Activated T-helper 17 cell treated with anti-CD3 and anti-CD28 coated beads, Interleukin-2, amount 50 U/mL, for 72 hours (primary cell): ENCODE measurements at regions not wholly inside any gene's neighbourhood (a gene's known extent, or its start where the extent isn't known, plus 50 kb on each side); places are given as distances from the start of the nearest gene placed in this dataset.

Experiments used
- ATAC-seq: fragments of 150-1000 bp; cut with Tn5 transposase; replicated peaks from 2 replicates; pipeline ENCODE4 v1.10.0; 2021; ENCODE audit warnings: mild to moderate bottlenecking, moderate library complexity
- H3K27ac Mint-ChIP-seq: one replicate; pipeline ENCODE4 v1.8.0; 2022; ENCODE audit warnings: mixed read lengths
- H3K27me3 Mint-ChIP-seq: one replicate; pipeline ENCODE4 v1.8.0; 2022; ENCODE audit warnings: mixed read lengths
- H3K36me3 Mint-ChIP-seq: one replicate; pipeline ENCODE4 v1.8.0; 2022; ENCODE audit warnings: low read depth, mild to moderate bottlenecking, mixed read lengths
- H3K4me1 Mint-ChIP-seq: one replicate; pipeline ENCODE4 v1.8.0; 2022; ENCODE audit warnings: mixed read lengths
- H3K4me3 Mint-ChIP-seq: one replicate; pipeline ENCODE4 v1.8.0; 2022; ENCODE audit warnings: mild to moderate bottlenecking, mixed read lengths
- H3K9me3 Mint-ChIP-seq: one replicate; pipeline ENCODE4 v1.8.0; 2022; ENCODE audit warnings: mixed read lengths

DNA sequence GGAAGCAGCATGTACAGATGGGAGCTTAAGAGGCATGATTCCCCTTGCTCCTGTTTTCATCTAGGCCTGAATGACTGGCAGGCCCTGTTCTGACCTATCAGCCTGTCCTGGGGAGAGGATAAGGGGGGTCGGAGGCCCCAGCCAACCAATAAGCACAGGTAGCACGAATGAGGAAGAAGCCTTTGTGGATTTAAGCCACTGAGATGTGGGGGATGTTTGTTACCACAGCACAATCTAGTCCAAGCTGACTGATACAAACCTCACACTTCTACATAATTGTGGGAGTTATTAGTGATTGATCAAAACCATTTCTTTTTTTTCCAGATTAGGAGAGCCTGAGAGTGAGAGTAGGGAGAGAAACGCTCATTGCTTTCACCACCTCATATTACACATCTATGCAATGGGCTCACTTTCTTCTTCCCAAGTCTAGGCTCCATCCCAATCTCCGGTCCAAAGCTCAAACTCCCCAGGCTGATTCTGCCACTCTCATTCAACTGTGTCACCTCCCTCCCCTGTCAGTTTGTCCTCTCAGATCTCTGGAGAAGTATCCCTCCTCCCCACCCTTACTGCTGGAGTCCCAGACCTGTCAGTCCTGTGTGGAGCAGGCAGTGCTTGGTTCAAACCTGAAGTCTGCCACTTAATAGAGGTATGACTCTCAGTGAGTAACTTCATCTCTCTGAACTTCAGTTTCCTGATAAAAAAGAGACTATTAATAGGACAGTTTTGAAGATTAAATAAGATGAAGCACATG is 220.5 kb downstream of the PTPRU start:
- no peaks in the 10 kb centered on the region for H3K4me1 Mint-ChIP-seq
- H3K4me3 Mint-ChIP-seq: no peak overlapping the region
- H3K27ac Mint-ChIP-seq: no peak overlapping the region
- peaks cover 22% of the 10 kb centered on the region for H3K27me3 Mint-ChIP-seq
- no peaks in the 10 kb centered on the region for H3K36me3 Mint-ChIP-seq
- no peaks in the 10 kb centered on the region for H3K9me3 Mint-ChIP-seq
- no peak for ATAC-seq

DNA sequence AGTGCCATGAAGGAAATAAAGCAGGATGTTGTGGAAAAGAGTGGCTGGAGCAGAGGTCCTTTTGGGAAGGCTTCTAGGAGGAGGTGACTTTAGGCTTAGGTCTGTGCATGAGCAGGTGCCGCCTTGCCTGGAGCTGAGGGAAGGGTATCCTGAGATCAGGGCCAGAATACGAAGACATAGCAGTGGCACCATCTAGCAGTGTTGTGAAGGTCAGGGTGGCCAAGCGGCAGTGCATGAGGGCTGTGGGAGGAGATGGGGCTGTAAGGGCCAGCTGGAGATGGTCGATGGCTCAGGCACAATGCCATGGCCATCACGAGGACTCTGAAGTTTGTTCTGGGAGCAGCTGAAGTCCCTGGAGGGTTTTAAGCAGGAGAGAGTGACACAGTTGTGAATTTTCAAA is 219.5 kb downstream of the PTPRU start:
- Mint-ChIP-seq H3K4me3 (no peak overlapping the region), H3K27ac (no peak overlapping the region), H3K36me3 (no peaks in the 10 kb centered on the region), H3K27me3 (peaks cover 22% of the 10 kb centered on the region), H3K9me3 (no peaks in the 10 kb centered on the region), H3K4me1 (no peaks in the 10 kb centered on the region)
- ATAC-seq: no peak

GRCh38 chr1:29454616-29455380 is 218.5 kb downstream of the PTPRU start:
- peaks cover 18% of the 10 kb centered on the region for H3K27me3 Mint-ChIP-seq
- H3K4me3 Mint-ChIP-seq: no peak overlapping the region
- no peak overlapping the region for H3K27ac Mint-ChIP-seq
- H3K4me1 Mint-ChIP-seq: no peaks in the 10 kb centered on the region
- ATAC-seq: no peak
- H3K9me3 Mint-ChIP-seq: no peaks in the 10 kb centered on the region
- H3K36me3 Mint-ChIP-seq: no peaks in the 10 kb centered on the region

GRCh38 chr1:29453502-29454240 is 217.3 kb downstream of the PTPRU start:
- Mint-ChIP-seq H3K9me3 (no peaks in the 10 kb centered on the region), H3K36me3 (no peaks in the 10 kb centered on the region), H3K27me3 (peaks cover 11% of the 10 kb centered on the region), H3K27ac (no peak overlapping the region), H3K4me1 (no peaks in the 10 kb centered on the region), H3K4me3 (no peak overlapping the region)
- ATAC-seq: no peak

DNA sequence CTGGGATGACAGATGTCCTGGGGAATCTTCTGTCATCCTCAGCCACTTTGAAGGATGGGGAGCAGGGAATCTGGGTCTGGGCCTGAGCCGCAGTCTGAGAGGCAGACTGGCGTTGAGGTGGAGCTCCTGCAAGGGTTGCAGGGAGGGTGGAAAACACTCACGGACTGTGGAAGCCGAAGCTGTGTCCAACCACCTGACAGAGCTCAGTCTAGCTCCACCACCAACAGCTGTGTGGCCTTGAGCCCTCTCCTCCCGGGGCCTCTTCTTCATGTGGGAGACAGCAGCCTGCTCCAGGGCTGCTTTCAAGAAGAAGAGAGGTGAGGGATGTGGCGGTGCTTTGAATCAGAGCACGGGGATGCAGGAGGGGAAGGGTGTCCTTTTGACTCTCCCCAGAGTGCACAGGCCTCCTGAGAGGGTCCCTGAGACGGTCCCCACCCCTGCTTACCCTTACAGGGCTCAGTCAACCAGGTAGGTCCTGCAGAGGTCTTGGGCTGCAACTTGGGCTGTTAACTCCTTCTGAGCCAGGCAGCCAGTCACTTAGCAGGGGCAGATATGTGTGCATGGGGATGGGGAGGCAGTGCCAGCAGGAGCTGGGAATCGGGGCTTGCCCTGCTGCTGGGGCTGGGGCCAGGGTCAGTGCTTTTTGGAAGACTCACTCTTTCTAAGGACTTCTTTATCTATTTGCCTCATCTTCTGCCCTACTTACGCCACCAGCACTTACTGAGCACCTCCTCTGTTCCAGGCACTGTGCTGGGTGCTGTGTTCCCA is 216.3 kb downstream of the PTPRU start:
- no peak overlapping the region for H3K27ac Mint-ChIP-seq
- no peaks in the 10 kb centered on the region for H3K36me3 Mint-ChIP-seq
- H3K27me3 Mint-ChIP-seq: peaks cover 11% of the 10 kb centered on the region
- no peak overlapping the region for H3K4me3 Mint-ChIP-seq
- no peaks in the 10 kb centered on the region for H3K4me1 Mint-ChIP-seq
- no peak for ATAC-seq
- no peaks in the 10 kb centered on the region for H3K9me3 Mint-ChIP-seq

DNA sequence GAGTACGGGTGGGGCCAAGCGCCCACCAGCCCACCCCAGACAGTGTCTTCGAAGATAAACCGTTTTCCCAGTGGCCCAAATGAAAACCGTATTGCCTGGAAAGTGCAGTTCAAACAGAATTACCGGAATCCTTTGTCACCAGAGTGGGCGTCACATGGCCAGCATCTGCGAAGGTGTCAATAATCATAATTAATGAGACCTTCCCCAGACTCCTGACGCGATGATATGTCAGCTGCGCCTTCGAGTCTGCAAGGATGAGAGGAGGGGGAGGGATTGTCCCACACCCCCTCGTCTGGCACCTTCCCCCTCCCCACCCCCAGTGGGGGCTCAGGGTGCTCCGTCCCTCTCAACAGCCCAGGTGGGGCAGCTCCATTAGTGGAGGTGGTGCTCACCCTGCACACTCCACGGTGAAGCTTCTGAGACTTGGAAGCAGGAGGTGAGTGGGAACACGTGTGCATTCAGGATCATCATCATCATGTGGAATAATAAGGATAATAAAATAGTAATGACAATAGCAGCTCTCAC is 215.1 kb downstream of the PTPRU start:
- no peak overlapping the region for H3K4me3 Mint-ChIP-seq
- no peak overlapping the region for H3K27ac Mint-ChIP-seq

DNA sequence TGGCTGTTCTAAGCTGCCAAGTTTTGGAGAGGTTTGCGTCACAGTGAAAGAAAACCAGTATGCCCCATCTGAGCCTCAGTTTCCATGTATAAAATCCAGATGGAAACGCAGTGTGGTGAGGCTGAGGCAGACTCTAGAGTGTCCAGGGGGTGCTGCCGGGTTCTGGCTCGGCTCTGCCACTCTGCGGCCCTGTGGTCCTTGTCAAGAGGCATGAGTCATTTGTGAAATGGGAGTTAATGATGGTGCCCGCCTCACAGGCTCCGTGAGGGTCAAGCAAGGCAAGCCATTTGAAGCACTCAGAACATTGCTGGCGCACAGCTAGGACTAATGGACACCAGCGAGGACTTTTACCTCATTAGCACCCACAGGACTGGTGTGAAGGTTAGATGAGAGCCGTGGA is 214.3 kb downstream of the PTPRU start:
- Mint-ChIP-seq H3K36me3 (no peaks in the 10 kb centered on the region), H3K27me3 (peaks cover 17% of the 10 kb centered on the region), H3K27ac (no peak overlapping the region), H3K4me1 (no peaks in the 10 kb centered on the region), H3K4me3 (no peak overlapping the region), H3K9me3 (no peaks in the 10 kb centered on the region)
- ATAC-seq: no peak

More for the DNA sequence above, 215.1 kb downstream of the PTPRU start:
- Mint-ChIP-seq H3K4me1 (no peaks in the 10 kb centered on the region), H3K36me3 (no peaks in the 10 kb centered on the region), H3K9me3 (no peaks in the 10 kb centered on the region), H3K27me3 (peaks cover 19% of the 10 kb centered on the region)
- ATAC-seq: no peak

GRCh38 chr1:29448456-29449235 is 212.3 kb downstream of the PTPRU start:
- peaks cover 24% of the 10 kb centered on the region for H3K27me3 Mint-ChIP-seq
- H3K9me3 Mint-ChIP-seq: no peaks in the 10 kb centered on the region
- H3K27ac Mint-ChIP-seq: no peak overlapping the region
- no peaks in the 10 kb centered on the region for H3K4me1 Mint-ChIP-seq
- no peak overlapping the region for H3K4me3 Mint-ChIP-seq
- ATAC-seq: no peak
- no peaks in the 10 kb centered on the region for H3K36me3 Mint-ChIP-seq

GRCh38 chr1:29447368-29447767 is 211.0 kb downstream of the PTPRU start:
- ATAC-seq: no peak
- Mint-ChIP-seq H3K9me3 (no peaks in the 10 kb centered on the region), H3K27me3 (peaks cover 24% of the 10 kb centered on the region), H3K4me1 (no peaks in the 10 kb centered on the region), H3K4me3 (no peak overlapping the region), H3K36me3 (no peaks in the 10 kb centered on the region), H3K27ac (no peak overlapping the region)

- Mint-ChIP-seq H3K9me3 (no peaks in the 10 kb centered on the region), H3K4me3 (no peak overlapping the region), H3K36me3 (no peaks in the 10 kb centered on the region), H3K27ac (no peak overlapping the region), H3K4me1 (no peaks in the 10 kb centered on the region), H3K27me3 (peaks cover 31% of the 10 kb centered on the region)
- no peak for ATAC-seq
Measured at GRCh38 chr1:29444782-29445729, 208.7 kb downstream of the PTPRU start.

GRCh38 chr1:29444081-29444715 is 207.9 kb downstream of the PTPRU start:
- H3K27me3 Mint-ChIP-seq: peaks cover 35% of the 10 kb centered on the region
- H3K36me3 Mint-ChIP-seq: no peaks in the 10 kb centered on the region
- H3K4me3 Mint-ChIP-seq: no peak overlapping the region
- no peak overlapping the region for H3K27ac Mint-ChIP-seq
- ATAC-seq: no peak
- H3K4me1 Mint-ChIP-seq: no peaks in the 10 kb centered on the region
- no peaks in the 10 kb centered on the region for H3K9me3 Mint-ChIP-seq

GRCh38 chr1:29441916-29442668 is 205.8 kb downstream of the PTPRU start:
- no peak for ATAC-seq
- no peaks in the 10 kb centered on the region for H3K36me3 Mint-ChIP-seq
- no peak overlapping the region for H3K4me3 Mint-ChIP-seq
- H3K27me3 Mint-ChIP-seq: peaks cover 37% of the 10 kb centered on the region
- H3K4me1 Mint-ChIP-seq: no peaks in the 10 kb centered on the region
- H3K9me3 Mint-ChIP-seq: no peaks in the 10 kb centered on the region
- H3K27ac Mint-ChIP-seq: no peak overlapping the region
